Spleen (tissue), 7 donors: ENCODE measurements at regions not wholly inside any gene's neighbourhood (a gene's known extent, or its start where the extent isn't known, plus 50 kb on each side); places are given as distances from the start of the nearest gene placed in this dataset.
"Not testable (repeated sequence)": the region's sequence is repeated elsewhere in the genome, so short reads cannot be mapped to it uniquely, and the experiment has no call there.

Experiments used
- CTCF ChIP-seq, 11 experiments: fragments of 200-600 bp in 7 of 11; fragments of 450-650 bp in 4 of 11; sonication (generic) in 4 of 11; IDR thresholded peaks in 8 of 11; conservative IDR thresholded peaks in 3 of 11; 1 replicate in 7 of 11; 2 replicates in 4 of 11; pipeline versions ENCODE4 v1.4.0 to v1.8.0; 2016 to 2021; ENCODE audit warnings: antibody characterized with exemption in 11 of 11, inconsistent platforms in 4 of 11, mild to moderate bottlenecking in 1 of 11
- POLR2A ChIP-seq, 3 donors: fragments of 450-650 bp; IDR thresholded peaks; one replicate each; pipeline ENCODE4 v1.5.1; 2017; ENCODE audit warnings: antibody characterized with exemption in 3 of 3, mild to moderate bottlenecking in 1 of 3
- donor health status: DM: no; HTN: no; CAD: no; lungs with moderate emphysema.
- donor health status: DM: no; HTN: no; CAD: no.
- donor health status: DM: no; HTN: no; CAD: no.

- TF ChIP-seq CTCF (IDR thresholded peaks at IDR 0.05 in 8 of 11, conservative IDR thresholded peaks at IDR 0.05 in 3 of 11); POLR2A (IDR thresholded peaks at IDR 0.05): not testable (repeated sequence)
These were observed 54.9 kb upstream of the ATP6AP2 start for GRCh38 chrX:40525901-40526300.
